ACC112 (cell line): ENCODE measurements at regions not wholly inside any gene's neighbourhood (a gene's known extent, or its start where the extent isn't known, plus 50 kb on each side); places are given as distances from the start of the nearest gene placed in this dataset.
A peak's percentile ranks its signal among the peaks of the same experiment; 100 is the strongest.

Experiments
- H2AFZ ChIP-seq: fragments of 200-600 bp; sonication (generic); one replicate; pipeline ENCODE4 v1.6.0; 2017; ENCODE audit warnings: antibody characterized with exemption, low read length; ENCODE audit not compliant: unreplicated experiment
- H3K27ac ChIP-seq: fragments of 200-600 bp; sonication (generic); 2 replicates; pipeline ENCODE4 v1.5.1; 2014; ENCODE audit warnings: low read depth, mild to moderate bottlenecking, antibody characterized with exemption, low read length, moderate library complexity
- H3K27me3 ChIP-seq: fragments of 200-600 bp; sonication (generic); 2 replicates; pipeline ENCODE4 v1.6.1; 2014; ENCODE audit warnings: mild to moderate bottlenecking, antibody characterized with exemption, low read length, moderate library complexity, mixed read lengths; ENCODE audit not compliant: insufficient read depth
- H3K36me3 ChIP-seq: fragments of 200-600 bp; sonication (generic); 2 replicates; pipeline ENCODE4 v1.6.1; 2016; ENCODE audit warnings: mild to moderate bottlenecking, antibody characterized with exemption, low read length, moderate library complexity, mixed read lengths; ENCODE audit not compliant: insufficient read depth
- H3K4me1 ChIP-seq: fragments of 200-600 bp; sonication (generic); one replicate; pipeline ENCODE4 v1.6.1; 2016; ENCODE audit warnings: low read length, mixed read lengths; ENCODE audit not compliant: insufficient read depth, unreplicated experiment, control insufficient read depth
- H3K4me3 ChIP-seq: fragments of 200-600 bp; sonication (generic); 2 replicates; pipeline ENCODE4 v1.5.1; 2014; ENCODE audit warnings: mild to moderate bottlenecking, low read depth, low read length
- H3K79me2 ChIP-seq: fragments of 200-600 bp; sonication (generic); one replicate; pipeline ENCODE4 v1.6.0; 2016; ENCODE audit warnings: low read length; ENCODE audit not compliant: control insufficient read depth, unreplicated experiment, insufficient read depth

DNA sequence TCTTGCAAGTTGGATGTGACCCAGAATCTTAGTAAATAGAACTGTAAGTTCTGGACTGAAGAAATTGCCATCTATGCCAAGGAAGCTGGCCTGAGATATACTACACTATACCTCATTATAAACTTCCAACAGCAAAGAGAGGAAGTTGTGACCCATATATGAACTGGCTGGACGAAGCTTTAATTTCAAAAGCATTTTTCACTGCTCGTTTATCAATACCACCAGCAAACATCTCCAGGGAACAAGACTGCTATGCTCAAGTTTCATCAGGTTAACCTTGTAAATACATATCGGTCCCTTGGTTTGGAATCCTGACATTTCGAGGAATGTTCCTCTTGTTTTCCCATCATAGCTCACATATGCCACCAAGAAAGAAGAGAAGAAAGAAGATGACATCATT lies 334.5 kb upstream of the IGFBP7 start:
- H3K79me2 ChIP-seq, result no peaks in the 10 kb centered on the region
- H3K4me3 ChIP-seq, result no peak overlapping the region
- H3K4me1 ChIP-seq, result no peaks in the 10 kb centered on the region
- H3K27ac ChIP-seq, result no peak overlapping the region
- H2AFZ ChIP-seq, result no peak overlapping the region
- H3K27me3 ChIP-seq, result peaks cover 52% of the 10 kb centered on the region
- no peaks in the 10 kb centered on the region for H3K36me3 ChIP-seq

DNA sequence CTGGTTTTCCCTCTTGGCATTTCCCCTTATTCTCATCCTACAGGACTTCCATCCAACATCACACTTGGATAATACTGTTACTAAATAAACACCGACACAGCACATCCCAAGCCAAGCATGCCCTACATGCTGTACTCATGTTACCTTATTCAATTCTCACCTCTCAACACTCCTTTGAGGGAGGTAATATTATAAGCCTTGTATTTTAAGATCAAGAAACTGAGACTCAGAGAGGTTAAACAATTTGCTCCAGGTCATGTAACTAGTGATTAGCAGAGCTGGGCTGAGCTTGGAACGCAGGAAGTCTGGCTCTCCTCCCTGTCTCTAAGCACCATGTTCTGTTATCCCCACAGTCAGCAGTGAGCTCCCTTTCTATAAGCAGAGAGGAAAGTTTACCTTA lies 333.6 kb upstream of the IGFBP7 start:
- H3K79me2 ChIP-seq, result no peaks in the 10 kb centered on the region
- no peaks in the 10 kb centered on the region for H3K4me1 ChIP-seq
- no peak overlapping the region for H3K4me3 ChIP-seq
- no peak overlapping the region for H3K27ac ChIP-seq
- no peaks in the 10 kb centered on the region for H3K36me3 ChIP-seq
- peaks cover 52% of the 10 kb centered on the region for H3K27me3 ChIP-seq
- no peak overlapping the region for H2AFZ ChIP-seq

DNA sequence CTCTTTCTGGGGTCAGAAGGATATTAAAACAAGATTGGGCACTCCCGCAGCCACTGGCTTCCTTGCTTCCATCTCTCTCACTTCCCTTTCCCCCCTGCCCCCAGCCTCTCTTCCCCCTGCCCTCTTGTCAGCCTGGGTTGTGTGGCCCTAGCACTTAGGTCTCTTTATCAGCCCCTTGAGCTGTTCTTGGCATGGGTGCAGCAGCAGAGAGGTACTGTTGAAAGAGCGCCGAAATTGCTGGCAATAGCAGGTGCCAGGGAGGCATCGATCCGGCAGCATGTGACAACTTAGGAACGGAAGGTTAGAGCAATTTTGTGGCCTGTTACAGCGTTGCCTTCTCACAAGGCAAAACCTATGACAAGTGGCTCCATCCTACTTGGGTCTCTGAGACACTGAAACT lies 333.1 kb upstream of the IGFBP7 start:
- Histone ChIP-seq H3K27me3 (peaks cover 48% of the 10 kb centered on the region), H3K4me3 (no peak overlapping the region), H3K4me1 (no peaks in the 10 kb centered on the region), H2AFZ (no peak overlapping the region), H3K79me2 (no peaks in the 10 kb centered on the region), H3K27ac (no peak overlapping the region), H3K36me3 (no peaks in the 10 kb centered on the region)

DNA sequence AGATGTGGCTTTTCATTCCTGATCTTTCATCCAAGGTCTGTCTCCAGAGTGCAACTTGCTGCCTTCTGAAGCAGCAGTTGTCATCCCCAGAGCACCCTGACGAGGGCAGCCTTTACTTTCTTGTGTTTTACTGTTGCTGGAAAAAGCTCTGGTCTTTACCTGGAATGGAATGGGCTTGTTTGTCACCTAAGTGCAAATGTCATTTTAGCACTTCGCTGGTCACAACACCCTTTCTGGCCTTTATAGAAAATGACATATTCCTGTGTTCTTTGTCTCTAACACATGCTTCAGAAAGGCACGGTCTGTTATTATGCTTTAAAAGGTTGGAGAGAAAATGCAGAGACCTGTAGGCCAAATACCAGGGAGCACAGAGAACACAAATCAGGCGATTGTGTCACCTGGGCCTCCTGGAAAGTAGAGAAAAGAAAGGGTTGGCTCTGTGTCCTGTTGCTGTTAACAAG lies 332.7 kb upstream of the IGFBP7 start:
- Histone ChIP-seq H3K27me3 (peaks cover 46% of the 10 kb centered on the region), H3K79me2 (no peaks in the 10 kb centered on the region), H3K27ac (no peak overlapping the region), H3K36me3 (no peaks in the 10 kb centered on the region), H3K4me3 (no peak overlapping the region), H2AFZ (no peak overlapping the region), H3K4me1 (no peaks in the 10 kb centered on the region)

DNA sequence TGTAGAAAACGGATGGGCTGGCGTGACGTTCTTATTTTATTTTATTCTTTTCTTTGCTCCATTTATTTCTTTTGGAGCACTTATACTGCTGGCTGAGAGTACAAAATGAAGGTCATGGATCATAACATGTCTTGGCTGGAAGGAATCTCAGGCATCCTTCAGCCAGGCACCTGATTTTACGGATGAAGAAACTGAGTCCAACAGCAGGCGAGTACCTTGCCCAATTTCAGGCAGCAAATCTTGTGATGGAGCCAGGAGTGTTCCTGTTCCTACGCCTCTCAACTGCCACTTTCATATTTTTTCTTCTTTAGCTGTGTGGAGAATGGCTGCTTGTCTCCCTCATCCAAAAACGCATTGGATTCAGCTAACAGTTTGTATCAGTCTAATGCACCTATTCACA lies 332.1 kb upstream of the IGFBP7 start:
- Histone ChIP-seq H2AFZ (no peak overlapping the region), H3K36me3 (no peaks in the 10 kb centered on the region), H3K79me2 (no peaks in the 10 kb centered on the region), H3K4me3 (no peak overlapping the region), H3K27me3 (peaks cover 42% of the 10 kb centered on the region), H3K4me1 (no peaks in the 10 kb centered on the region), H3K27ac (no peak overlapping the region)

DNA sequence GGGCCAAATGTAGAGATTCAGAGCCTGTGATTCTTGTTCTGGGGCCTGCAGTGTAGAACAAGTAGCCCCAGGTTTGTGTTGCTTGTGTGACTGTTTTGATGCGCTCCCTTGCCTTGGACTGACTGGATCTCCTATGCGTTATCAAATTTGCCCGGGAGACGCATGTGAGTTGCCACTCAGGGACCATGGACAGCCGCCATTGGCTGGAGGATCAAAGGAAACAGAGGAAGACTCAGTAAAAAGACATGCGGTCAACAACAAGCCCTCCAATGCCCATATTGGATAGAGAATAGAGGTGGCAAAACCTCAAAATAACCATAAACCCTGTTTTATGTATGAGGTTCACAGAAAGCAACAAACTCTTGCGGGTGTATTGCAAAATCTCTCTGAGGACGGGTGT lies 327.5 kb upstream of the IGFBP7 start:
- H3K4me3 ChIP-seq, result no peak overlapping the region
- no peaks in the 10 kb centered on the region for H3K4me1 ChIP-seq
- no peaks in the 10 kb centered on the region for H3K79me2 ChIP-seq
- H3K27me3 ChIP-seq, result peaks cover 26% of the 10 kb centered on the region
- no peaks in the 10 kb centered on the region for H3K36me3 ChIP-seq
- H2AFZ ChIP-seq, result no peak overlapping the region
- no peak overlapping the region for H3K27ac ChIP-seq

DNA sequence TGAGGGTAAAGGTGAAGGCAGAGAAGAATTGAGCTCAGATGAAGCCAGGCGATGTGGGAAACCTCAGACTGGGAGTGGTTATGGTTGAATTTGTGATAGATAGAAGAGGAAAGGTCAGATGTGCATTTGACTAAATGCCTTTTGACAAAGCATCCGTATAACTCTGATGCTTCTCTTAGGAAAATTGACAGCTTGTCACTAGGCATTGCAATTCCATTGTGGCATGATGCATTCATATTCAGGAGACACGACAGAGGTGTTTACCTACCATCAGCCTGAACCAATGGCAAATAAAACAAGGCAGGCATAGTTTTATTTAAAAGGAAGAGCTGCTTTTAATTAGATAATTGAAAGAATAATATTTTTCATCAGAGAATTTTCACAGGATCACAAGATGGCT lies 325.1 kb upstream of the IGFBP7 start:
- H3K36me3 ChIP-seq, result no peaks in the 10 kb centered on the region
- no peaks in the 10 kb centered on the region for H3K4me1 ChIP-seq
- H2AFZ ChIP-seq, result no peak overlapping the region
- no peak overlapping the region for H3K27ac ChIP-seq
- peaks cover 26% of the 10 kb centered on the region for H3K27me3 ChIP-seq
- no peak overlapping the region for H3K4me3 ChIP-seq
- no peaks in the 10 kb centered on the region for H3K79me2 ChIP-seq

DNA sequence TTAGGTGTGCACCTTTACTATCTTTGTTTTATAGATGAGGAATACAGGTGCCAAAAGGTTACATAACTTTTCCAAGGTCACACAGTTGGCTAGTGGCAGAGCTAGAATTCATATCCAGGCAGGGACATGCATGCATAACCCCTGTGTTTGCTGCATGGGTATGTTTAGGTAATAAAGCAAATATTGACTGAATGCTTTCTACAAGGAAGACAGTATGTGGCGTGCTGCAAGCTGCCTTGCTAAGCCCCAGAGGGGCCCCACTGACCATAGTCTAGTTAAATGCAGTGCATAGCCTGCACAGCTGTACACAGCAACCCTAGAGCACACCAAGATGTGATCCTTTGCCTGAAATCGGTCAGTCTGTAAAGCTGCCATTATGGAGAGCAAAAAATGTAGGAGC lies 320.5 kb upstream of the IGFBP7 start:
- H2AFZ ChIP-seq, result no peak overlapping the region
- no peak overlapping the region for H3K27ac ChIP-seq

DNA sequence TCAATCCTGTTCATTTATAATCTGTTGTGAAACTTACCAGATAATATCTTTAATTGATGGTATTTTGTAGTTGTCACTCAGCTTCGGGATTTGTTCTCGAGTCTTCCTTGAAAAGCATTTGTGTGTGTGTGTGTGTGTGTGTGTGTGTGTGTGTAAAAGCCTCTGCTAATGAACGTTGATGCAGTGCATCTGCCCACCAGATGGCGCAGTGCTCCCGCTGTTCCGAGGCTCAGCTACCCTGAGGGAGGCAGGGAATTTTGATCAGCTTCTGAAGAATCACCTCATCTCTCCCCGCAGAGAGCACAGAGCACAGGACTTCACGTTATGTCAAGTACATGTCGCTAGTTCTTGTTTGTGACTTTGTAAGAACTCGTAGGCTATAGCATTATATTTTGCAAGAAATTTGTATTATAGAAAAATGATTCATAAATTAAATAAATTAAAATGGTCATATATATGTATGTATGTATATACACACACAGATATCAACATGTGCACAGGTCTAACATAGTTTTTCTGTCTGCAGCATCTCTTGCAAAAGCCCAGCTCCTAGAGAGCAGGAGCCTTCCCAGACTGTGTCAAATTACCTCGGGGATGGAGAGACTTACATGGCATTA lies 316.7 kb upstream of the IGFBP7 start:
- no peak overlapping the region for H2AFZ ChIP-seq

More for the DNA sequence above, 320.5 kb upstream of the IGFBP7 start:
- no peak overlapping the region for H3K4me3 ChIP-seq
- no peaks in the 10 kb centered on the region for H3K79me2 ChIP-seq
- peaks cover 26% of the 10 kb centered on the region for H3K27me3 ChIP-seq
- H3K36me3 ChIP-seq, result no peaks in the 10 kb centered on the region
- H3K4me1 ChIP-seq, result peaks cover 9% of the 10 kb centered on the region

DNA sequence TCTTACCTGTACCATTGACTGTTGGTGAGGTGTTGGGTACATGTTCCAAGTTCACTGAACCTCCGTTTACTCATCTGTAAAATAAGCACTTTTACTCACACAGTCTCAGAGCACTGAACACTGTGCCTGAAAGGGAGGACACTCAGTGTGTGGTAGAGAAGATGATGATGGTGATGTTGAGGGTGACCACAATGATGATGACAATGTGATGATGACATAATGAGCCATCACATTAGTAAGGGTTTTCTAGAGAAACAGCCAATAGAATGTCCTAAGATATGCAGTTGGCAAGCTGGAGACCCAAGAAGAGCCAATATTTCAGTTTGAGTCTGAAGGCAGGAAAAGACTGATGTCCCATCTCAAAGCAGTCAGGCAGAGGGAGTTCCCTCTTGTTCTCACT lies 315.4 kb upstream of the IGFBP7 start:
- H3K27me3 ChIP-seq, result peaks cover 4% of the 10 kb centered on the region
- no peaks in the 10 kb centered on the region for H3K79me2 ChIP-seq
- no peak overlapping the region for H2AFZ ChIP-seq
- H3K36me3 ChIP-seq, result no peaks in the 10 kb centered on the region
- H3K4me3 ChIP-seq, result no peak overlapping the region
- H3K4me1 ChIP-seq, result peaks cover 27% of the 10 kb centered on the region
- H3K27ac ChIP-seq, result peak overlapping the region; percentile 69

More for the DNA sequence above, 316.7 kb upstream of the IGFBP7 start:
- no peaks in the 10 kb centered on the region for H3K36me3 ChIP-seq
- no peaks in the 10 kb centered on the region for H3K79me2 ChIP-seq
- peaks cover 10% of the 10 kb centered on the region for H3K27me3 ChIP-seq
- no peak overlapping the region for H3K4me3 ChIP-seq
- no peak overlapping the region for H3K27ac ChIP-seq
- peaks cover 27% of the 10 kb centered on the region for H3K4me1 ChIP-seq

DNA sequence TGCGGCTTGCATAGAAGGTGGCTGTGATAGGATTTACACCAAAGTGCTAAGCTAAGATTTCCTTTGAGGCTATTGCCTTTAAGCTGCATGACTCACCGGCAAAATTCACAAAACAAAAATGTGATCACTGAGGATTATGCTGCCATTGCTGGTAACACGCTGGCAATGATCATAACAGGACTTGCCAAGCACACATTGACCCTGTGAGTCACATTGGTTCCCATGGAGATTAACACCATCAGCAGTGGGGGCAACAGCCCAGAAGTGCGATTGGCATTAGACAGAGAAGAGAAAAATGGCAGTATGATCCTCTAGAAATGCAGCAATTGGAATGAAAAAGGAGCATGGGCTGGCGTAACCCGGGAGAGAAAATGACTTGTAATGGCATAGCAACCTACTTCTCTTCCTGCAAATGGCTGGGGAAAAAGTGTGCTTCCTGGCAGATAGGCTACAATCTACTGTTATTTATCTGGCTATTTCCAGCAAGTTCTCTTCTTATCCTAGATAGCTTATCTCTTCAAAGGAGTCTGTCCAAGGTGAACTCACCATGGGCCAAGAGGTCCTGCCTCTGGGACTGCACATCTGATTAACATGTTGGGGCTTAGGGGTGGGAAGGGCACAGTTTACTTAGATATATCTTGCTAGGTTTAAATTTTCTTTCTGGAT lies 314.2 kb upstream of the IGFBP7 start:
- no peaks in the 10 kb centered on the region for H3K36me3 ChIP-seq
- H3K27ac ChIP-seq, result peak overlapping the region; percentile 69
- no peak overlapping the region for H2AFZ ChIP-seq
- no peaks in the 10 kb centered on the region; the same call in 1 of the 2 replicates for H3K27me3 ChIP-seq
- no peaks in the 10 kb centered on the region for H3K79me2 ChIP-seq
- peaks cover 27% of the 10 kb centered on the region for H3K4me1 ChIP-seq
- no peak overlapping the region for H3K4me3 ChIP-seq
